Activated naive CD8-positive, alpha-beta T cell treated with anti-CD3 and anti-CD28 coated beads, Interleukin-2, amount 50 U/mL, for 24 hours (primary cell): ENCODE measurements at regions not wholly inside any gene's neighbourhood (a gene's known extent, or its start where the extent isn't known, plus 50 kb on each side); places are given as distances from the start of the nearest gene placed in this dataset.

Experiments
- ATAC-seq: fragments of 150-1000 bp; cut with Tn5 transposase; one replicate; pipeline ENCODE4 v1.10.0; 2021
- DNase-seq: peaks from one replicate; pipeline ENCODE4 v3.0.0; 2021
- H3K27ac Mint-ChIP-seq: one replicate; pipeline ENCODE4 v1.8.0; 2021; ENCODE audit warnings: mild to moderate bottlenecking, mixed read lengths
- H3K27me3 Mint-ChIP-seq: one replicate; pipeline ENCODE4 v1.8.0; 2021; ENCODE audit warnings: mixed read lengths
- H3K36me3 Mint-ChIP-seq: one replicate; pipeline ENCODE4 v1.8.0; 2021; ENCODE audit warnings: low read depth, mixed read lengths
- H3K4me1 Mint-ChIP-seq: one replicate; pipeline ENCODE4 v1.8.0; 2021; ENCODE audit warnings: mixed read lengths
- H3K4me3 Mint-ChIP-seq: one replicate; pipeline ENCODE4 v1.8.0; 2021; ENCODE audit warnings: mild to moderate bottlenecking, moderate library complexity, mixed read lengths
- H3K9me3 Mint-ChIP-seq: one replicate; pipeline ENCODE4 v1.8.0; 2021; ENCODE audit warnings: mixed read lengths

GRCh38 chr4:111869339-111869738 lies 275.9 kb upstream of the FAM241A start:
- Mint-ChIP-seq H3K36me3 (no peaks in the 10 kb centered on the region), H3K27ac (no peak overlapping the region), H3K9me3 (peaks cover 10% of the 10 kb centered on the region), H3K4me3 (no peak overlapping the region), H3K27me3 (no peaks in the 10 kb centered on the region), H3K4me1 (no peaks in the 10 kb centered on the region)
- DNase-seq (no peak), ATAC-seq (no peak)

GRCh38 chr4:111871802-111872201 lies 273.5 kb upstream of the FAM241A start:
- no peaks in the 10 kb centered on the region for H3K36me3 Mint-ChIP-seq
- no peak overlapping the region for H3K27ac Mint-ChIP-seq
- no peaks in the 10 kb centered on the region for H3K27me3 Mint-ChIP-seq
- DNase-seq (no peak), ATAC-seq (no peak)
- H3K4me3 Mint-ChIP-seq = no peak overlapping the region
- no peaks in the 10 kb centered on the region for H3K4me1 Mint-ChIP-seq
- H3K9me3 Mint-ChIP-seq = peaks cover 4% of the 10 kb centered on the region

GRCh38 chr4:111873801-111874200 lies 271.5 kb upstream of the FAM241A start:
- no peaks in the 10 kb centered on the region for H3K36me3 Mint-ChIP-seq
- no peaks in the 10 kb centered on the region for H3K4me1 Mint-ChIP-seq
- DNase-seq (no peak), ATAC-seq (no peak)
- no peaks in the 10 kb centered on the region for H3K27me3 Mint-ChIP-seq
- no peaks in the 10 kb centered on the region for H3K9me3 Mint-ChIP-seq
- H3K27ac Mint-ChIP-seq = no peak overlapping the region
- no peak overlapping the region for H3K4me3 Mint-ChIP-seq

- DNase-seq = no peak
- no peak for ATAC-seq
- Mint-ChIP-seq H3K27ac (no peak overlapping the region), H3K4me3 (no peak overlapping the region), H3K36me3 (no peaks in the 10 kb centered on the region), H3K9me3 (no peaks in the 10 kb centered on the region), H3K4me1 (no peaks in the 10 kb centered on the region), H3K27me3 (no peaks in the 10 kb centered on the region)
Observed at GRCh38 chr4:111879539-111879938, 265.7 kb upstream of the FAM241A start.

- no peaks in the 10 kb centered on the region for H3K36me3 Mint-ChIP-seq
- H3K9me3 Mint-ChIP-seq = no peaks in the 10 kb centered on the region
- DNase-seq (no peak), ATAC-seq (no peak)
- no peak overlapping the region for H3K4me3 Mint-ChIP-seq
- no peaks in the 10 kb centered on the region for H3K27me3 Mint-ChIP-seq
- H3K27ac Mint-ChIP-seq = no peak overlapping the region
- no peaks in the 10 kb centered on the region for H3K4me1 Mint-ChIP-seq
Observed at GRCh38 chr4:111880116-111880515, 265.1 kb upstream of the FAM241A start.

- Mint-ChIP-seq H3K36me3 (no peaks in the 10 kb centered on the region), H3K9me3 (no peaks in the 10 kb centered on the region), H3K27me3 (no peaks in the 10 kb centered on the region), H3K4me1 (no peaks in the 10 kb centered on the region), H3K4me3 (no peak overlapping the region), H3K27ac (no peak overlapping the region)
- DNase-seq (no peak), ATAC-seq (no peak)
Observed at GRCh38 chr4:111883557-111883999, 261.7 kb upstream of the FAM241A start.

- no peak for DNase-seq
- no peak for ATAC-seq
- Mint-ChIP-seq H3K27me3 (no peaks in the 10 kb centered on the region), H3K9me3 (peaks cover 6% of the 10 kb centered on the region), H3K36me3 (no peaks in the 10 kb centered on the region), H3K27ac (no peak overlapping the region), H3K4me3 (no peak overlapping the region), H3K4me1 (no peaks in the 10 kb centered on the region)
Observed at GRCh38 chr4:111890412-111890811, 254.8 kb upstream of the FAM241A start.

- no peak overlapping the region for H3K27ac Mint-ChIP-seq
- H3K4me1 Mint-ChIP-seq = no peaks in the 10 kb centered on the region
- H3K27me3 Mint-ChIP-seq = no peaks in the 10 kb centered on the region
- no peak overlapping the region for H3K4me3 Mint-ChIP-seq
- H3K36me3 Mint-ChIP-seq = no peaks in the 10 kb centered on the region
- H3K9me3 Mint-ChIP-seq = no peaks in the 10 kb centered on the region
- DNase-seq (no peak), ATAC-seq (no peak)
Observed at GRCh38 chr4:111905511-111905910, 239.7 kb upstream of the FAM241A start.

GRCh38 chr4:111919639-111920038 lies 225.6 kb upstream of the FAM241A start:
- H3K9me3 Mint-ChIP-seq = no peaks in the 10 kb centered on the region
- H3K4me3 Mint-ChIP-seq = no peak overlapping the region
- H3K36me3 Mint-ChIP-seq = no peaks in the 10 kb centered on the region
- DNase-seq = no peak
- no peaks in the 10 kb centered on the region for H3K27me3 Mint-ChIP-seq
- no peaks in the 10 kb centered on the region for H3K4me1 Mint-ChIP-seq
- no peak for ATAC-seq
- no peak overlapping the region for H3K27ac Mint-ChIP-seq

- Mint-ChIP-seq H3K36me3 (no peaks in the 10 kb centered on the region), H3K9me3 (no peaks in the 10 kb centered on the region), H3K27ac (no peak overlapping the region), H3K4me3 (no peak overlapping the region), H3K27me3 (no peaks in the 10 kb centered on the region), H3K4me1 (no peaks in the 10 kb centered on the region)
- ATAC-seq = no peak
- DNase-seq = no peak
Observed at GRCh38 chr4:111921714-111922113, 223.5 kb upstream of the FAM241A start.

- DNase-seq = no peak
- H3K27ac Mint-ChIP-seq = no peak overlapping the region
- no peaks in the 10 kb centered on the region for H3K27me3 Mint-ChIP-seq
- ATAC-seq = no peak
- no peak overlapping the region for H3K4me3 Mint-ChIP-seq
- H3K9me3 Mint-ChIP-seq = no peaks in the 10 kb centered on the region
- no peaks in the 10 kb centered on the region for H3K4me1 Mint-ChIP-seq
- no peaks in the 10 kb centered on the region for H3K36me3 Mint-ChIP-seq
Observed at GRCh38 chr4:111923786-111924185, 221.5 kb upstream of the FAM241A start.

GRCh38 chr4:111924696-111925095 lies 220.6 kb upstream of the FAM241A start:
- H3K27me3 Mint-ChIP-seq = no peaks in the 10 kb centered on the region
- no peak overlapping the region for H3K4me3 Mint-ChIP-seq
- no peaks in the 10 kb centered on the region for H3K4me1 Mint-ChIP-seq
- H3K9me3 Mint-ChIP-seq = no peaks in the 10 kb centered on the region
- no peaks in the 10 kb centered on the region for H3K36me3 Mint-ChIP-seq
- H3K27ac Mint-ChIP-seq = no peak overlapping the region
- no peak for ATAC-seq
- no peak for DNase-seq

GRCh38 chr4:111930659-111931058 lies 214.6 kb upstream of the FAM241A start:
- Mint-ChIP-seq H3K27ac (no peak overlapping the region), H3K9me3 (no peaks in the 10 kb centered on the region), H3K27me3 (peaks cover 2% of the 10 kb centered on the region), H3K4me1 (no peaks in the 10 kb centered on the region), H3K36me3 (no peaks in the 10 kb centered on the region), H3K4me3 (no peak overlapping the region)
- ATAC-seq (no peak), DNase-seq (no peak)

GRCh38 chr4:111933703-111934102 lies 211.6 kb upstream of the FAM241A start:
- H3K36me3 Mint-ChIP-seq = no peaks in the 10 kb centered on the region
- H3K4me3 Mint-ChIP-seq = no peak overlapping the region
- no peak for DNase-seq
- H3K27ac Mint-ChIP-seq = no peak overlapping the region
- H3K27me3 Mint-ChIP-seq = peaks cover 5% of the 10 kb centered on the region
- ATAC-seq = no peak
- no peaks in the 10 kb centered on the region for H3K9me3 Mint-ChIP-seq
- no peaks in the 10 kb centered on the region for H3K4me1 Mint-ChIP-seq

- Mint-ChIP-seq H3K9me3 (no peaks in the 10 kb centered on the region), H3K27me3 (peaks cover 5% of the 10 kb centered on the region), H3K36me3 (no peaks in the 10 kb centered on the region), H3K27ac (no peak overlapping the region), H3K4me3 (no peak overlapping the region), H3K4me1 (no peaks in the 10 kb centered on the region)
- DNase-seq (no peak), ATAC-seq (no peak)
Observed at GRCh38 chr4:111934314-111934713, 210.9 kb upstream of the FAM241A start.

GRCh38 chr4:111937368-111937767 lies 207.9 kb upstream of the FAM241A start:
- no peak for DNase-seq
- H3K4me3 Mint-ChIP-seq = no peak overlapping the region

More at GRCh38 chr4:111937368-111937767, 207.9 kb upstream of the FAM241A start:
- Mint-ChIP-seq H3K27me3 (peaks cover 5% of the 10 kb centered on the region), H3K9me3 (no peaks in the 10 kb centered on the region), H3K4me1 (no peaks in the 10 kb centered on the region), H3K27ac (no peak overlapping the region), H3K36me3 (no peaks in the 10 kb centered on the region)
- ATAC-seq = no peak
